Breast epithelium (tissue), 4 donors: ENCODE measurements at regions not wholly inside any gene's neighbourhood (a gene's known extent, or its start where the extent isn't known, plus 50 kb on each side); places are given as distances from the start of the nearest gene placed in this dataset.
"Not testable (repeated sequence)": the region's sequence is repeated elsewhere in the genome, so short reads cannot be mapped to it uniquely, and the experiment has no call there.

Source experiments
- DNase-seq, 2 donors: peaks; one replicate each; pipeline ENCODE4 v3.0.0-alpha.2; 2019; ENCODE audit warnings: low spot score in 2 of 2
- H3K27ac ChIP-seq, 2 donors: fragments of 200-600 bp; sonication (generic) in 1 of 2; one replicate each; pipeline ENCODE4 v1.5.1; 2016 to 2019; ENCODE audit warnings: mild to moderate bottlenecking in 1 of 2
- H3K27me3 ChIP-seq, 2 donors: fragments of 200-600 bp; sonication (generic) in 1 of 2; one replicate each; pipeline versions ENCODE4 v1.5.1 to v1.6.0; 2017 to 2019; ENCODE audit warnings: control low read depth in 1 of 2, mild to moderate bottlenecking in 1 of 2
- H3K36me3 ChIP-seq: fragments of 200-600 bp; one replicate; pipeline ENCODE4 v1.5.1; 2019
- H3K4me1 ChIP-seq, 2 donors: fragments of 200-600 bp; sonication (generic); one replicate each; pipeline ENCODE4 v1.5.1; 2016 to 2019; ENCODE audit warnings: control low read depth in 1 of 2
- H3K4me3 ChIP-seq, 3 donors: fragments of 200-600 bp; sonication (generic); 1 replicate in 2 of 3; 2 replicates in 1 of 3; pipeline ENCODE4 v1.5.1; 2016 to 2019; ENCODE audit warnings: mild to moderate bottlenecking in 3 of 3, moderate library complexity in 2 of 3
- H3K9me3 ChIP-seq, 2 donors: fragments of 200-600 bp; sonication (generic) in 1 of 2; one replicate each; pipeline ENCODE4 v1.5.1; 2016 to 2019; ENCODE audit warnings: control low read depth in 1 of 2
- CTCF ChIP-seq, 3 donors: fragments of 450-650 bp; IDR thresholded peaks; one replicate each; pipeline ENCODE4 v1.5.1; 2016 to 2017; ENCODE audit warnings: antibody characterized with exemption in 3 of 3, mild to moderate bottlenecking in 3 of 3, moderate library complexity in 3 of 3
- POLR2A ChIP-seq: fragments of 450-650 bp; IDR thresholded peaks from one replicate; pipeline ENCODE4 v1.6.1; 2016; ENCODE audit warnings: antibody characterized with exemption, mild to moderate bottlenecking, moderate library complexity
- POLR2AphosphoS5 ChIP-seq, 3 donors: sonication (generic); formaldehyde crosslinking; IDR thresholded peaks; one replicate each; pipeline ENCODE4 v1.6.1; 2017; ENCODE audit warnings: antibody characterized with exemption in 3 of 3
- intact Hi-C: fragments of 100-400 bp; cut with DNase I; formaldehyde crosslinking; loops from one replicate; pipeline ENCODE4 v1.15.1; 2023; ENCODE audit warnings: low total_unique reads

DNA sequence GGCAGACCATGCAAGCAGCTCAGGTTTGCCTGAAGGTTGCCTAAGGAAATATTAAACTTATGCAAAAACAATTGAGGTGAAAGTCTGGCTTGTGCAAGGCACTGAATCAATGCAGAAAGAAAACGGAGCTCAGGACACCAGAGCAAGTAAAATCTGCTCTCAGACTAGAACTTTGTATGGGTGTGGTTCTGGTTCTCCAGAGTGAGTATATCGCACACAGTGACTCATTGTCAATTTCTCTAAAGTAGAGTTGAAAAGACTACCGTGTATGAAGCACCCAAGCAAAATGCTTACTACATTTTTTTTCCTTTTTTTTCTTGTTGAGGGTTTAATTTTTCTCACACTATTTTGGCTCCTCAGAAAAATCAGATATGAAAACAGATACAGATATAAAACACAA, 650.3 kb upstream of the CDH10 start:
- no peaks in the 10 kb centered on the region for H3K27me3 ChIP-seq
- intact Hi-C loops: loop anchor here (10.0 kb wide), 1 partner anchor 1380 kb away; no protein-coding TSS in a partner anchor
- H3K36me3 ChIP-seq: no peaks in the 10 kb centered on the region
- H3K4me3 ChIP-seq: no peak overlapping the region
- no peak overlapping the region for H3K27ac ChIP-seq
- no peaks in the 10 kb centered on the region for H3K9me3 ChIP-seq
- no peak for DNase-seq
- TF ChIP-seq POLR2A: no peak
- H3K4me1 ChIP-seq: no peaks in the 10 kb centered on the region

GRCh38 chr5:25289766-25290165, 645.0 kb upstream of the CDH10 start:
- DNase-seq, H3K9me3 ChIP-seq, H3K4me1 ChIP-seq, H3K4me3 ChIP-seq, H3K27me3 ChIP-seq, H3K36me3 ChIP-seq, H3K27ac ChIP-seq: not testable (repeated sequence)
- intact Hi-C loops: loop anchor here (10.0 kb wide), 1 partner anchor 1385 kb away; no protein-coding TSS in a partner anchor

- intact Hi-C loops: no loop called here
Observed at GRCh38 chr5:25286319-25286718, 641.5 kb upstream of the CDH10 start.

GRCh38 chr5:25285136-25285535, 640.4 kb upstream of the CDH10 start:
- DNase-seq: no peak
- H3K27me3 ChIP-seq: no peaks in the 10 kb centered on the region
- no peaks in the 10 kb centered on the region for H3K4me1 ChIP-seq
- TF ChIP-seq POLR2A (no peak), POLR2AphosphoS5 (IDR thresholded peaks at IDR 0.05) (no peak), CTCF (IDR thresholded peaks at IDR 0.05) (no peak)
- H3K27ac ChIP-seq: no peak overlapping the region
- no peak overlapping the region for H3K4me3 ChIP-seq
- no peaks in the 10 kb centered on the region for H3K36me3 ChIP-seq
- no peaks in the 10 kb centered on the region for H3K9me3 ChIP-seq
- intact Hi-C loops: no loop called here

More at GRCh38 chr5:25286319-25286718, 641.5 kb upstream of the CDH10 start:
- no peaks in the 10 kb centered on the region for H3K4me1 ChIP-seq
- no peaks in the 10 kb centered on the region for H3K36me3 ChIP-seq
- H3K9me3 ChIP-seq: no peaks in the 10 kb centered on the region
- no peak overlapping the region for H3K27ac ChIP-seq
- DNase-seq: no peak
- no peaks in the 10 kb centered on the region for H3K27me3 ChIP-seq
- no peak for TF ChIP-seq POLR2A
- no peak for TF ChIP-seq CTCF (IDR thresholded peaks at IDR 0.05)
- no peak for TF ChIP-seq POLR2AphosphoS5 (IDR thresholded peaks at IDR 0.05)
- no peak overlapping the region for H3K4me3 ChIP-seq

GRCh38 chr5:25263507-25263906, 618.7 kb upstream of the CDH10 start:
- intact Hi-C loops, DNase-seq: not testable (repeated sequence)

GRCh38 chr5:25262221-25262620, 617.4 kb upstream of the CDH10 start:
- no peaks in the 10 kb centered on the region for H3K27me3 ChIP-seq
- DNase-seq: no peak
- intact Hi-C loops: no loop called here
- peaks cover 3 to 6% of the 10 kb centered on the region in 2 donors for H3K9me3 ChIP-seq
- H3K36me3 ChIP-seq: no peaks in the 10 kb centered on the region
- TF ChIP-seq POLR2AphosphoS5 (IDR thresholded peaks at IDR 0.05): no peak
- no peak for TF ChIP-seq POLR2A
- TF ChIP-seq CTCF (IDR thresholded peaks at IDR 0.05): no peak
- no peak overlapping the region for H3K27ac ChIP-seq
- H3K4me1 ChIP-seq: no peaks in the 10 kb centered on the region
- no peak overlapping the region for H3K4me3 ChIP-seq

More at GRCh38 chr5:25263507-25263906, 618.7 kb upstream of the CDH10 start:
- H3K36me3 ChIP-seq, H3K27me3 ChIP-seq, H3K4me1 ChIP-seq, H3K27ac ChIP-seq, H3K9me3 ChIP-seq, H3K4me3 ChIP-seq: not testable (repeated sequence)

DNA sequence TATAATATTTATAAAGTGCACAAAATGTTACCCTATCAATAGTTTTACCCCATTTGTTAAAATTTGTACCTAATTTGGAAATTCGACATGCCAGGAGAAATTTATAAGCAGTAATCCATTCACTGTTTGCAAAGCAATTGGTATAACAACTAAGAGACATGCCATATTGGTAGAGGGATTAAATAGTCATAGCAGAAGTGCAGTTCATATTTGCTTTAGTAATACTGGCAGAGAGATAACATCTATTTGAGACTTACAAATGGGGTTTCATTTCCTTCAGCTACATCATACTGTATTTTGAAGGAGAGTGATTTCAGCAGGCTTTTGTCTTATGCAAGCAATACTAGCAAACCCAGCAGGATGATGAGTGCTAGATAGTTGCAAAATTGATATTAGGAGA, 610.4 kb upstream of the CDH10 start:
- Histone ChIP-seq H3K4me1 (no peaks in the 10 kb centered on the region), H3K27ac (no peak overlapping the region), H3K4me3 (no peak overlapping the region), H3K27me3 (no peaks in the 10 kb centered on the region), H3K9me3 (no peaks in the 10 kb centered on the region), H3K36me3 (no peaks in the 10 kb centered on the region)
- intact Hi-C loops: no loop called here
- TF ChIP-seq CTCF (IDR thresholded peaks at IDR 0.05) (no peak), POLR2A (no peak), POLR2AphosphoS5 (IDR thresholded peaks at IDR 0.05) (no peak)
- no peak for DNase-seq
